Stomach (tissue), 8 donors: ENCODE measurements at regions not wholly inside any gene's neighbourhood (a gene's known extent, or its start where the extent isn't known, plus 50 kb on each side); places are given as distances from the start of the nearest gene placed in this dataset.

ENCODE experiments used
- DNase-seq, 2 donors: peaks; one replicate each; pipeline versions ENCODE4 v3.0.0 to v3.0.0-alpha.2; 2013 to 2019
- H3K27ac ChIP-seq, 5 donors: fragments of 200-600 bp in 4 of 5; sonication (generic) in 4 of 5; one replicate each; pipeline ENCODE4 v1.5.1; 2013 to 2019; ENCODE audit warnings: mild to moderate bottlenecking in 1 of 5, moderate library complexity in 1 of 5
- H3K27me3 ChIP-seq, 3 donors: fragments of 200-600 bp; sonication (generic); one replicate each; pipeline ENCODE4 v1.5.1; 2017 to 2019; ENCODE audit warnings: mixed run types in 1 of 3
- H3K36me3 ChIP-seq, 4 donors: fragments of 200-600 bp; sonication (generic); 1 replicate in 3 of 4; 2 replicates in 1 of 4; pipeline ENCODE4 v1.5.1; 2016 to 2019
- H3K4me1 ChIP-seq, 4 donors: fragments of 200-600 bp; sonication (generic); one replicate each; pipeline ENCODE4 v1.5.1; 2016 to 2019
- H3K4me3 ChIP-seq, 4 donors: fragments of 200-600 bp; sonication (generic) in 3 of 4; one replicate each; pipeline ENCODE4 v1.5.1; 2016 to 2019; ENCODE audit warnings: mild to moderate bottlenecking in 1 of 4
- H3K9me3 ChIP-seq, 4 donors: fragments of 200-600 bp; sonication (generic); one replicate each; pipeline ENCODE4 v1.5.1; 2016 to 2019
- EP300 ChIP-seq: sonication (generic); formaldehyde crosslinking; IDR thresholded peaks from one replicate; pipeline ENCODE4 v1.6.1; 2017; ENCODE audit warnings: antibody characterized with exemption
- POLR2A ChIP-seq, 4 donors: fragments of 450-650 bp; IDR thresholded peaks; one replicate each; pipeline ENCODE4 v1.6.1; 2016; ENCODE audit warnings: antibody characterized with exemption in 4 of 4, control low read depth in 2 of 4, mild to moderate bottlenecking in 1 of 4, moderate library complexity in 1 of 4
- POLR2AphosphoS5 ChIP-seq, 3 donors: sonication (generic); formaldehyde crosslinking; IDR thresholded peaks; one replicate each; pipeline ENCODE4 v1.6.1; 2016; ENCODE audit warnings: antibody characterized with exemption in 3 of 3
- WGBS, 5 donors: extraction: QIAGEN DNeasy Blood & Tissue Kit in 3 of 5; methylation state at CpG; one replicate each; pipeline versions ENCODE4 v1.1.5 to v1.1.7; 2013 to 2018; 5-methylcytosine and 5-hydroxymethylcytosine counted together
- intact Hi-C: fragments of 100-400 bp; cut with DNase I; formaldehyde crosslinking; loops from one replicate; pipeline ENCODE4 v1.15.1; 2023; ENCODE audit warnings: low total_unique reads
- TF ChIP-seq, protein P1 (sequence below), 7 experiments: fragments of 450-650 bp in 4 of 7; fragments of 200-600 bp in 3 of 7; sonication (generic) in 3 of 7; IDR thresholded peaks; one replicate each; pipeline ENCODE4 v1.5.1; 2016 to 2019; ENCODE audit warnings: antibody characterized with exemption in 7 of 7, control low read depth in 2 of 7, mild to moderate bottlenecking in 1 of 7
- donor health status: healthy with polysubstance abuse.
- donor health status: Bipolar disorder and iron deficiency.
- donor health status: healthy.

DNA sequence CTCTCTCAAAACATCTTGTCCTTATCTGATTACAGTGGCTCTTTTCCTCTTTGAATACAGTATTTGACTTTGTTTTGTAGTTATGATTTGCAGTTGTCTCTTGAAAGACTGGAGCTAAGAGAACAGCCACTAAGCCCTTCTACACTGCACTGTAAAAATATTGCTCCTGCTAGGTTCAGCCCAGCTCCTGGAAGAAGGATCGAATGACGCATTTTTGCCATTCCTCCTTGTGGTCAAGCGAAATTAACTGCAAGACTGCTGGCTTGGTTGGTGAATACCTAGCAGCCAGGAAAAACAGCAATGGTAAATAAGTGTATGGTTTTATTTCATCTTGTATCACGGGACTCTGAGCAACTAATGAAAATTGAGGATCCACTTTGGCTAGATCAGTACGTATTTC is 407.8 kb upstream of the CDH2 start:
- Histone ChIP-seq H3K36me3 (no peaks in the 10 kb centered on the region), H3K4me3 (no peak overlapping the region), H3K27me3 (no peaks in the 10 kb centered on the region), H3K9me3 (no peaks in the 10 kb centered on the region), H3K27ac (no peak overlapping the region), H3K4me1 (no peaks in the 10 kb centered on the region)
- DNase-seq = no peak
- intact Hi-C loops = no loop called here
- WGBS, 5 donors = 45 to 64% (median 46%) methylated on average over 5 of the region's 5 CpGs
- TF ChIP-seq, protein P1, sequence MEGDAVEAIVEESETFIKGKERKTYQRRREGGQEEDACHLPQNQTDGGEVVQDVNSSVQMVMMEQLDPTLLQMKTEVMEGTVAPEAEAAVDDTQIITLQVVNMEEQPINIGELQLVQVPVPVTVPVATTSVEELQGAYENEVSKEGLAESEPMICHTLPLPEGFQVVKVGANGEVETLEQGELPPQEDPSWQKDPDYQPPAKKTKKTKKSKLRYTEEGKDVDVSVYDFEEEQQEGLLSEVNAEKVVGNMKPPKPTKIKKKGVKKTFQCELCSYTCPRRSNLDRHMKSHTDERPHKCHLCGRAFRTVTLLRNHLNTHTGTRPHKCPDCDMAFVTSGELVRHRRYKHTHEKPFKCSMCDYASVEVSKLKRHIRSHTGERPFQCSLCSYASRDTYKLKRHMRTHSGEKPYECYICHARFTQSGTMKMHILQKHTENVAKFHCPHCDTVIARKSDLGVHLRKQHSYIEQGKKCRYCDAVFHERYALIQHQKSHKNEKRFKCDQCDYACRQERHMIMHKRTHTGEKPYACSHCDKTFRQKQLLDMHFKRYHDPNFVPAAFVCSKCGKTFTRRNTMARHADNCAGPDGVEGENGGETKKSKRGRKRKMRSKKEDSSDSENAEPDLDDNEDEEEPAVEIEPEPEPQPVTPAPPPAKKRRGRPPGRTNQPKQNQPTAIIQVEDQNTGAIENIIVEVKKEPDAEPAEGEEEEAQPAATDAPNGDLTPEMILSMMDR (IDR thresholded peaks at IDR 0.05) = no peak
- TF ChIP-seq POLR2AphosphoS5 (IDR thresholded peaks at IDR 0.05) = no peak
- no peak for TF ChIP-seq POLR2A (IDR thresholded peaks at IDR 0.05)
- TF ChIP-seq EP300 = no peak

DNA sequence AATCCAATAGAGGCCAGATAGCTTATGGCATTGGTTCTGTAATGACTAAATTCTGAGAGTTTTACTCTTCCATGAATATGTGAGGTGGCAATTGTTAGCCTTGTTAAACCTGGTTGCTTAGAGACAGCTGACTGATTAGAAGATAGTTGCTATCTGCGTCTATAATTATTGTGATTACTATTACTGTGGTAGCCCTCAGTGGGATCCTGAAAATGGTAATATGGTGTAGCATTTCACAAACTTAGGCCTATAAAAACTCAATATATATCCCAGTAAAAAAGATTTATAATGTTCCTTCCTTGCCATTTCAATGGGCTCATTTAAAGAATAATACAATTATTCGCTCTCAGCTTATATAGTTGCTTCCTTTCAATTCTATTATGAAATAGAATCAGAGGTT is 405.8 kb upstream of the CDH2 start:
- no peak for DNase-seq
- Histone ChIP-seq H3K4me1 (no peaks in the 10 kb centered on the region), H3K9me3 (no peaks in the 10 kb centered on the region), H3K27me3 (no peaks in the 10 kb centered on the region), H3K4me3 (no peak overlapping the region), H3K27ac (no peak overlapping the region), H3K36me3 (no peaks in the 10 kb centered on the region)
- intact Hi-C loops = no loop called here
- WGBS, 5 donors = 84 to 92% (median 88%) methylated on average over 2 of the region's 2 CpGs
- TF ChIP-seq POLR2AphosphoS5 (IDR thresholded peaks at IDR 0.05) = no peak
- no peak for TF ChIP-seq POLR2A (IDR thresholded peaks at IDR 0.05)
- TF ChIP-seq, protein P1 (IDR thresholded peaks at IDR 0.05) = no peak

DNA sequence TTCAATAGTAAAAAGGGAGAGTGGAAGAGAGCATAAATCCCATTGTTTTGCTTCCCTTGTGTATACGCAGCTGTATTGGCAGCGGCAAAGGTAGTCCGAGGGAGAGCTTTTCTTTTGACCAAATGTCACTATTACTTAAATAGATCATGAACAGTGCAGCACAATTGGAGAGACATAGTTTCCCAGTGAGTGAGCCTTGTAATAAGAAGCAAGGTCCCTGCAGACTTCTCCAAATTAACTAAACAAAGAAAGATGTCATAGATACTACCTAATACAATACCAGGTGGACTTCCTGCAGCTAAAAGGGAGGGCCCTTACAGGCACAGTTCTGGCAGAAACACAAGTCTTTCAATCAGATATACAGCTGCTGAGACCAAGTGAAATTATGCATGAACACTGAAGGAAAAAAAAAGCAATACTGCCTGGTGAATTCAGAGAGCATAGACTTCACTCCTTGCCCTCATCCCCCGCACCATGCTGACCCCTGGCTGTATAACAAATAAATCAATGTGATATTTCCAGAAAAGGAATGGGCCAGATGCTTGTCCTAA is 404.7 kb upstream of the CDH2 start:
- H3K36me3 ChIP-seq = no peaks in the 10 kb centered on the region
- H3K4me3 ChIP-seq = no peak overlapping the region
- no peak for DNase-seq
- H3K4me1 ChIP-seq = no peaks in the 10 kb centered on the region
- no peak overlapping the region for H3K27ac ChIP-seq
- H3K27me3 ChIP-seq = no peaks in the 10 kb centered on the region
- TF ChIP-seq, protein P1 (IDR thresholded peaks at IDR 0.05) = no peak
- 37 to 58% (median 48%) methylated on average over 4 of the region's 4 CpGs for WGBS, 5 donors
- intact Hi-C loops = no loop called here
- H3K9me3 ChIP-seq = no peaks in the 10 kb centered on the region

DNA sequence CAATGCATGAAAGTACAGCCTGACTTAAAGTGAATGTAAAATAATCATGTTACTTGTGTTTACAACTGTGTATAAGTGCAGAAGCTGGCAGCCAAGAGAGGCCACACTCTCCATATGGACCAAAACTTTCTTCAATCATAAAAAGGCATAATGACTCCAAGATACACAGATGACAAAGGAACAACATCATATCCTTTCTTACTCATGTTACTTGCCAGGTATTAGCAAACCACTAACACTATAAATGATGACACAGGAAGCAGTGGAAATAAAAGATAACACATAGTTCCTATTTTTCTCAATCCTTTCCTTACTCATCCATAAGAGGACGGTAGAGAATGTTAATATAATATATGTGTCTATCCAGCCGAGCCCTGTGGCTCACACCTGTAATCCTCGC is 400.0 kb upstream of the CDH2 start:
- Histone ChIP-seq H3K27me3 (no peaks in the 10 kb centered on the region), H3K9me3 (no peaks in the 10 kb centered on the region), H3K36me3 (no peaks in the 10 kb centered on the region), H3K4me3 (no peak overlapping the region), H3K4me1 (no peaks in the 10 kb centered on the region), H3K27ac (no peak overlapping the region)
- no peak for DNase-seq
- TF ChIP-seq POLR2AphosphoS5 (IDR thresholded peaks at IDR 0.05) = no peak
- TF ChIP-seq, protein P1 (IDR thresholded peaks at IDR 0.05) = no peak
- TF ChIP-seq POLR2A (IDR thresholded peaks at IDR 0.05) = no peak
- no peak for TF ChIP-seq EP300
- intact Hi-C loops = no loop called here
- WGBS, 5 donors = 84 to 94% (median 87%) methylated on average over 3 of the region's 3 CpGs
